HCT116 (cell line): ENCODE measurements at regions not wholly inside any gene's neighbourhood (a gene's known extent, or its start where the extent isn't known, plus 50 kb on each side); places are given as distances from the start of the nearest gene placed in this dataset.

Source experiments
- ATAC-seq: fragments of 200-7000 bp; cut with Tn5 transposase; 2 replicates; pipeline ENCODE4 v1.9.1; 2020; ENCODE audit warnings: mild to moderate bottlenecking, moderate library complexity
- BruUV-seq: library from RNA; stranded (reverse); fragments of 400-500 nt; replicated peaks from 2 replicates; lab custom pipeline; 2021; lab: Mats Ljungman, UMichigan
- CTCF ChIA-PET: fragments of 300-600 bp; sonication (Branson Sonifier 250); formaldehyde crosslinking; loops from one replicate; lab custom pipeline; 2021; ENCODE audit warnings: antibody characterized with exemption; lab: Charles Lee
- POLR2A ChIA-PET: fragments of 300-600, 350-600 bp; sonication (Branson Sonifier 250); formaldehyde crosslinking; loops from one replicate; lab custom pipeline; 2021; ENCODE audit warnings: antibody characterized with exemption; lab: Charles Lee
- RAD21 ChIA-PET, 2 experiments: fragments of 300-600 bp; sonication (Branson Sonifier 250); formaldehyde crosslinking; loops; one replicate each; lab custom pipeline; 2023; ENCODE audit warnings: low total read pairs in 2 of 2; ENCODE audit not compliant: uncharacterized antibody in 2 of 2, unreplicated experiment in 2 of 2, low non-redundant PET in 1 of 2; lab: Charles Lee
- DNase-seq: peaks from one replicate; pipeline ENCODE4 v3.0.0-alpha.2; 2010; ENCODE audit warnings: low read depth, low spot score
- H2AFZ ChIP-seq: fragments of 200-600 bp; shearing (Covaris generic), sonication (generic); 2 replicates; pipeline ENCODE4 v1.6.1; 2017; ENCODE audit warnings: low read depth, mixed run types, mixed read lengths, antibody characterized with exemption, low read length; ENCODE audit not compliant: poor library complexity, severe bottlenecking
- H3K27ac ChIP-seq: 2 replicates; pipeline ENCODE4 v1.5.1; 2012; ENCODE audit warnings: low read depth, low read length
- H3K27me3 ChIP-seq: fragments of 200-600 bp; sonication (generic); 2 replicates; pipeline ENCODE4 v1.6.1; 2016; ENCODE audit warnings: mixed run types, low read length, mixed read lengths; ENCODE audit not compliant: insufficient read depth
- H3K36me3 ChIP-seq, 2 experiments: fragments of 200-500 bp in 1 of 2; fragments of 200-600 bp in 1 of 2; sonication (Bioruptor generic) in 1 of 2; sonication (generic) in 1 of 2; 2 replicates each; pipeline versions ENCODE4 v1.5.1 to v1.6.1; 2014 to 2016; ENCODE audit warnings: low read length in 2 of 2, inconsistent platforms in 1 of 2, mixed read lengths in 1 of 2, mixed run types in 1 of 2; ENCODE audit not compliant: insufficient read depth in 2 of 2, control insufficient read depth in 1 of 2
- H3K4me1 ChIP-seq, 2 experiments: fragments of 200-600 bp in 1 of 2; sonication (generic) in 1 of 2; 2 replicates each; pipeline versions ENCODE4 v1.5.1 to v1.6.1; 2012 to 2017; ENCODE audit warnings: low read length in 2 of 2, inconsistent platforms in 1 of 2, mild to moderate bottlenecking in 1 of 2, mixed read lengths in 1 of 2, mixed run types in 1 of 2, moderate library complexity in 1 of 2; ENCODE audit not compliant: insufficient read depth in 2 of 2, control insufficient read depth in 1 of 2
- H3K4me2 ChIP-seq: fragments of 200-600 bp; sonication (generic); 2 replicates; pipeline ENCODE4 v1.6.1; 2017; ENCODE audit warnings: mixed run types, low read length, mixed read lengths
- H3K4me3 ChIP-seq, 2 experiments: fragments of 200-600 bp in 1 of 2; sonication (generic) in 1 of 2; replicated peaks in 1 of 2; 2 replicates each; pipeline ENCODE4 v1.5.1; 2011 to 2016; ENCODE audit warnings: low read length in 2 of 2, control low read depth in 1 of 2, low read depth in 1 of 2, mild to moderate bottlenecking in 1 of 2, mixed read lengths in 1 of 2, mixed run types in 1 of 2
- H3K79me2 ChIP-seq: fragments of 200-600 bp; sonication (generic); 2 replicates; pipeline ENCODE4 v1.6.1; 2017; ENCODE audit warnings: mild to moderate bottlenecking, mixed run types, low read length, moderate library complexity, mixed read lengths; ENCODE audit not compliant: insufficient read depth
- H3K9ac ChIP-seq: fragments of 200-600 bp; sonication (generic); 2 replicates; pipeline ENCODE4 v1.6.1; 2016; ENCODE audit warnings: low read length, mixed read lengths
- H3K9me2 ChIP-seq: fragments of 200-600 bp; sonication (generic), shearing (Covaris generic); 2 replicates; pipeline ENCODE4 v1.6.1; 2017; ENCODE audit warnings: mixed run types, mild to moderate bottlenecking, moderate library complexity; ENCODE audit not compliant: insufficient read depth
- H3K9me3 ChIP-seq, 2 experiments: fragments of 200-500 bp in 1 of 2; fragments of 200-600 bp in 1 of 2; sonication (Bioruptor generic) in 1 of 2; sonication (generic) in 1 of 2; 2 replicates each; pipeline ENCODE4 v1.6.1; 2014 to 2017; ENCODE audit warnings: low read length in 2 of 2, mixed read lengths in 2 of 2, inconsistent platforms in 1 of 2, low read depth in 1 of 2, mild to moderate bottlenecking in 1 of 2, mixed run types in 1 of 2, moderate library complexity in 1 of 2; ENCODE audit not compliant: control insufficient read depth in 1 of 2, insufficient read depth in 1 of 2
- H4K20me1 ChIP-seq: fragments of 200-600 bp; sonication (generic), shearing (Covaris generic); 2 replicates; pipeline ENCODE4 v1.6.1; 2017; ENCODE audit warnings: mixed run types, mild to moderate bottlenecking, moderate library complexity; ENCODE audit not compliant: insufficient read depth
- CBX3 ChIP-seq: IDR thresholded peaks from 2 replicates; pipeline ENCODE4 v1.6.1; 2012; ENCODE audit warnings: low read depth
- CEBPB ChIP-seq: IDR thresholded peaks from 2 replicates; pipeline ENCODE4 v1.6.1; 2012; ENCODE audit warnings: low read depth
- EGR1 ChIP-seq: IDR thresholded peaks from 2 replicates; pipeline ENCODE4 v1.6.1; 2012; ENCODE audit warnings: low read depth
- EZH2 ChIP-seq: fragments of 200-600 bp; sonication (generic); IDR thresholded peaks from 2 replicates; pipeline ENCODE4 v1.6.1; 2017; ENCODE audit warnings: antibody characterized with exemption, mixed run types
- JUND ChIP-seq: IDR thresholded peaks from 2 replicates; pipeline ENCODE4 v1.6.1; 2012
- POLR2AphosphoS5 ChIP-seq: IDR thresholded peaks from 2 replicates; pipeline ENCODE4 v1.6.1; 2011; ENCODE audit warnings: mild to moderate bottlenecking, low read depth, low read length, moderate library complexity
- RAD21 ChIP-seq: IDR thresholded peaks from 2 replicates; pipeline ENCODE4 v1.6.1; 2012; ENCODE audit warnings: low read depth, mild to moderate bottlenecking
- SRF ChIP-seq: IDR thresholded peaks from 2 replicates; pipeline ENCODE4 v1.6.1; 2012; ENCODE audit warnings: low read depth
- YY1 ChIP-seq: IDR thresholded peaks from 2 replicates; pipeline ENCODE4 v1.6.1; 2011; ENCODE audit warnings: low read length, low read depth, moderate library complexity, mild to moderate bottlenecking; ENCODE audit not compliant: insufficient replicate concordance; ENCODE audit errors: extremely low read depth
- ZNF274 ChIP-seq: fragments of 200-500 bp; sonication (Bioruptor generic); IDR thresholded peaks from 2 replicates; pipeline ENCODE4 v1.6.1; 2014; ENCODE audit warnings: mild to moderate bottlenecking, low read depth, low read length, inconsistent platforms
- intact Hi-C: fragments of 100-400 bp; cut with micrococcal nuclease; formaldehyde crosslinking; loops from 2 replicates; pipeline ENCODE4 v1.10.0; 2022
- TF ChIP-seq, protein P1 (sequence below): IDR thresholded peaks from 2 replicates; pipeline ENCODE4 v1.6.1; 2012
- TF ChIP-seq, protein P2 (sequence below): IDR thresholded peaks from 2 replicates; pipeline ENCODE4 v1.6.1; 2012; ENCODE audit warnings: low read depth

DNA sequence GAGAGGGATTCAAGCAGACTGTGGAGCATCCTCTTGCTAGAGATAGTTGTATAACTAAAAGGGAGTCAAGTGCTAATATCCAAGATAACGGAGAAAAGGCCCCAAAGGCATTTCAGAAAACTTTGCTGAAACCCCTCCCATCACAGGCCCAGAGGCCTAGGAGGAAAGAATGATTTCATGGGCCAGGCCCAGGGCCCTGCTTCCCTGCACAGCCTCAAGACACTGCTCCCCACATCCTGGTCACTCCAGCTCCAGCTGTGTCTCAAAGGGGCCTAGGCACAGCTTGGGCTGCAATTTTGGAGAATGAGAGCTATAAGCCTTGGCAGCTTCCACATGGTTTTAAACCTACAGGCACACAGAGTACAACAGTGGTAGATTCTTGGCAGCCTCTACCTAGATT is 85.6 kb downstream of the OR13A1 start:
- Histone ChIP-seq H3K9me3 (peaks cover 0 to 7% of the 10 kb centered on the region in 2 experiments; a peak in 1 of 4 replicates), H3K27ac (no peak overlapping the region), H3K79me2 (no peaks in the 10 kb centered on the region), H2AFZ (no peak overlapping the region)
- BruUV-seq, result no TSS peak
- ATAC-seq, result no peak
- RAD21 ChIA-PET, result no interaction called here
- TF ChIP-seq CEBPB (no peak), JUND (no peak), EZH2 (no peak), EGR1 (no peak), ZNF274 (no peak), RAD21 (no peak), POLR2AphosphoS5 (no peak), YY1 (no peak), CBX3 (no peak), SRF (no peak)
- TF ChIP-seq, protein P1, sequence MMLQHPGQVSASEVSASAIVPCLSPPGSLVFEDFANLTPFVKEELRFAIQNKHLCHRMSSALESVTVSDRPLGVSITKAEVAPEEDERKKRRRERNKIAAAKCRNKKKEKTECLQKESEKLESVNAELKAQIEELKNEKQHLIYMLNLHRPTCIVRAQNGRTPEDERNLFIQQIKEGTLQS, result no peak
- TF ChIP-seq, protein P2, sequence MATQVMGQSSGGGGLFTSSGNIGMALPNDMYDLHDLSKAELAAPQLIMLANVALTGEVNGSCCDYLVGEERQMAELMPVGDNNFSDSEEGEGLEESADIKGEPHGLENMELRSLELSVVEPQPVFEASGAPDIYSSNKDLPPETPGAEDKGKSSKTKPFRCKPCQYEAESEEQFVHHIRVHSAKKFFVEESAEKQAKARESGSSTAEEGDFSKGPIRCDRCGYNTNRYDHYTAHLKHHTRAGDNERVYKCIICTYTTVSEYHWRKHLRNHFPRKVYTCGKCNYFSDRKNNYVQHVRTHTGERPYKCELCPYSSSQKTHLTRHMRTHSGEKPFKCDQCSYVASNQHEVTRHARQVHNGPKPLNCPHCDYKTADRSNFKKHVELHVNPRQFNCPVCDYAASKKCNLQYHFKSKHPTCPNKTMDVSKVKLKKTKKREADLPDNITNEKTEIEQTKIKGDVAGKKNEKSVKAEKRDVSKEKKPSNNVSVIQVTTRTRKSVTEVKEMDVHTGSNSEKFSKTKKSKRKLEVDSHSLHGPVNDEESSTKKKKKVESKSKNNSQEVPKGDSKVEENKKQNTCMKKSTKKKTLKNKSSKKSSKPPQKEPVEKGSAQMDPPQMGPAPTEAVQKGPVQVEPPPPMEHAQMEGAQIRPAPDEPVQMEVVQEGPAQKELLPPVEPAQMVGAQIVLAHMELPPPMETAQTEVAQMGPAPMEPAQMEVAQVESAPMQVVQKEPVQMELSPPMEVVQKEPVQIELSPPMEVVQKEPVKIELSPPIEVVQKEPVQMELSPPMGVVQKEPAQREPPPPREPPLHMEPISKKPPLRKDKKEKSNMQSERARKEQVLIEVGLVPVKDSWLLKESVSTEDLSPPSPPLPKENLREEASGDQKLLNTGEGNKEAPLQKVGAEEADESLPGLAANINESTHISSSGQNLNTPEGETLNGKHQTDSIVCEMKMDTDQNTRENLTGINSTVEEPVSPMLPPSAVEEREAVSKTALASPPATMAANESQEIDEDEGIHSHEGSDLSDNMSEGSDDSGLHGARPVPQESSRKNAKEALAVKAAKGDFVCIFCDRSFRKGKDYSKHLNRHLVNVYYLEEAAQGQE, result no peak
- TF ChIP-seq, all 23 proteins: peak for 0
- Histone ChIP-seq H3K9ac (no peak overlapping the region), H3K4me3 (no peak overlapping the region), H3K4me1 (peaks cover 0 to 2% of the 10 kb centered on the region in 2 experiments; a peak in 1 of 4 replicates), H3K36me3 (no peaks in the 10 kb centered on the region), H3K27me3 (peaks cover 24% of the 10 kb centered on the region; the same call in 1 of the 2 replicates), H3K9me2 (no peaks in the 10 kb centered on the region), H3K4me2 (no peak overlapping the region), H4K20me1 (no peaks in the 10 kb centered on the region)
- DNase-seq, result no peak
- ChIA-PET POLR2A (no interaction called here), CTCF (no interaction called here)
- intact Hi-C loops, result loop anchor here (10.0 kb wide), 5 partner anchors 225 to 1025 kb away; partner anchors contain the start of genes ZFAND4 and ZNF22
